PC-9 (cell line): ENCODE measurements at regions not wholly inside any gene's neighbourhood (a gene's known extent, or its start where the extent isn't known, plus 50 kb on each side); places are given as distances from the start of the nearest gene placed in this dataset.

ENCODE experiments used
- EZH2 ChIP-seq: fragments of 200-600 bp; sonication (generic); IDR thresholded peaks from 2 replicates; pipeline ENCODE4 v1.8.0; 2017; ENCODE audit warnings: antibody characterized with exemption, low read depth
- TF ChIP-seq, protein P1 (sequence below): fragments of 200-600 bp; sonication (generic); conservative IDR thresholded peaks from 2 replicates; pipeline ENCODE4 v1.6.1; 2017; ENCODE audit warnings: mixed run types, antibody characterized with exemption, mild to moderate bottlenecking, moderate library complexity

- TF ChIP-seq, protein P1, sequence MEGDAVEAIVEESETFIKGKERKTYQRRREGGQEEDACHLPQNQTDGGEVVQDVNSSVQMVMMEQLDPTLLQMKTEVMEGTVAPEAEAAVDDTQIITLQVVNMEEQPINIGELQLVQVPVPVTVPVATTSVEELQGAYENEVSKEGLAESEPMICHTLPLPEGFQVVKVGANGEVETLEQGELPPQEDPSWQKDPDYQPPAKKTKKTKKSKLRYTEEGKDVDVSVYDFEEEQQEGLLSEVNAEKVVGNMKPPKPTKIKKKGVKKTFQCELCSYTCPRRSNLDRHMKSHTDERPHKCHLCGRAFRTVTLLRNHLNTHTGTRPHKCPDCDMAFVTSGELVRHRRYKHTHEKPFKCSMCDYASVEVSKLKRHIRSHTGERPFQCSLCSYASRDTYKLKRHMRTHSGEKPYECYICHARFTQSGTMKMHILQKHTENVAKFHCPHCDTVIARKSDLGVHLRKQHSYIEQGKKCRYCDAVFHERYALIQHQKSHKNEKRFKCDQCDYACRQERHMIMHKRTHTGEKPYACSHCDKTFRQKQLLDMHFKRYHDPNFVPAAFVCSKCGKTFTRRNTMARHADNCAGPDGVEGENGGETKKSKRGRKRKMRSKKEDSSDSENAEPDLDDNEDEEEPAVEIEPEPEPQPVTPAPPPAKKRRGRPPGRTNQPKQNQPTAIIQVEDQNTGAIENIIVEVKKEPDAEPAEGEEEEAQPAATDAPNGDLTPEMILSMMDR = no peak
- TF ChIP-seq EZH2 = no peak
These were observed 447.5 kb downstream of the BUD13 start for GRCh38 chr11:116325247-116325646.
